ENCODE measurements at regions not wholly inside any gene's neighbourhood (a gene's known extent, or its start where the extent isn't known, plus 50 kb on each side); places are given as distances from the start of the nearest gene placed in this dataset.
A peak's percentile ranks its signal among the peaks of the same experiment; 100 is the strongest.

GRCh38 chr12:13376610-13377373, 180.3 kb downstream of the EMP1 start:
- DNase-seq: no peak

GRCh38 chr12:13375583-13376345, 179.2 kb downstream of the EMP1 start:
- no peak for DNase-seq

- no peak for DNase-seq
Measured at GRCh38 chr12:13374793-13375192, 178.3 kb downstream of the EMP1 start.

GRCh38 chr12:13373803-13374202, 177.3 kb downstream of the EMP1 start:
- DNase-seq: no peak

- no peak for DNase-seq
Measured at GRCh38 chr12:13373131-13373530, 176.6 kb downstream of the EMP1 start.

- no peak for DNase-seq
Measured at GRCh38 chr12:13372386-13372785, 175.9 kb downstream of the EMP1 start.

- no peak for DNase-seq
Measured at GRCh38 chr12:13371797-13372196, 175.3 kb downstream of the EMP1 start.

GRCh38 chr12:13371367-13371766, 174.8 kb downstream of the EMP1 start:
- no peak for DNase-seq

- DNase-seq: no peak
Measured at GRCh38 chr12:13369474-13370056, 173.0 kb downstream of the EMP1 start.

- DNase-seq: no peak
Measured at GRCh38 chr12:13368971-13369370, 172.4 kb downstream of the EMP1 start.

- no peak for DNase-seq
Measured at GRCh38 chr12:13368431-13368830, 171.9 kb downstream of the EMP1 start.

- DNase-seq: no peak
Measured at GRCh38 chr12:13367973-13368372, 171.4 kb downstream of the EMP1 start.

GRCh38 chr12:13365748-13366366, 169.3 kb downstream of the EMP1 start:
- DNase-seq: no peak

GRCh38 chr12:13362260-13362841, 165.8 kb downstream of the EMP1 start:
- DNase-seq: peak; percentile 41 to 50

- no peak for DNase-seq
Measured at GRCh38 chr12:13359636-13360035, 163.1 kb downstream of the EMP1 start.

GRCh38 chr12:13358391-13358905, 161.9 kb downstream of the EMP1 start:
- no peak for DNase-seq

- no peak for DNase-seq
Measured at GRCh38 chr12:13350946-13351345, 154.4 kb downstream of the EMP1 start.

- no peak for DNase-seq
Measured at GRCh38 chr12:13350381-13350780, 153.9 kb downstream of the EMP1 start.

GRCh38 chr12:13348464-13348863, 151.9 kb downstream of the EMP1 start:
- no peak for DNase-seq

GRCh38 chr12:13347241-13348043, 150.9 kb downstream of the EMP1 start:
- peak; percentile 76 to 82 for DNase-seq

- no peak for DNase-seq
Measured at GRCh38 chr12:13345722-13346121, 149.2 kb downstream of the EMP1 start.

- DNase-seq: no peak
Measured at GRCh38 chr12:13343375-13343774, 146.8 kb downstream of the EMP1 start.

Data from activated T-cell treated with anti-CD3 and anti-CD28 coated beads, Interleukin-2, amount 50 U/mL, for 48 hours (primary cell).